ENCODE measurements at regions not wholly inside any gene's neighbourhood (a gene's known extent, or its start where the extent isn't known, plus 50 kb on each side); places are given as distances from the start of the nearest gene placed in this dataset.

- no peaks in the 10 kb centered on the region for H3K36me3 ChIP-seq (ENCODE audit: insufficient read depth, low read length)
- H3K9me3 ChIP-seq (ENCODE audit: low read depth, low read length): no peaks in the 10 kb centered on the region
- H3K27ac ChIP-seq (ENCODE audit: low read depth, low read length): peak overlapping the region; percentile 85
- no peak overlapping the region for H3K4me2 ChIP-seq (ENCODE audit: insufficient read depth, low read length)
- no peaks in the 10 kb centered on the region for H4K20me1 ChIP-seq (ENCODE audit: insufficient read depth, low read length)
- DNase-seq (ENCODE audit: insufficient read length, low spot score, missing footprints): no peak
- H3K79me2 ChIP-seq (ENCODE audit: insufficient read depth, low read length): no peaks in the 10 kb centered on the region
- peaks cover 57% of the 10 kb centered on the region for H3K4me1 ChIP-seq (ENCODE audit: insufficient read depth, low read length)
- no peak overlapping the region for H2AFZ ChIP-seq (ENCODE audit: low read length)
- no peaks in the 10 kb centered on the region for H3K27me3 ChIP-seq (ENCODE audit: insufficient read depth, low read length)
- no peak overlapping the region for H3K4me3 ChIP-seq (ENCODE audit: insufficient read depth, low read length)
- no peak for TF ChIP-seq CTCF (IDR thresholded peaks at IDR 0.05; ENCODE audit: extremely low read depth, low read depth, low read length)
Measured at GRCh38 chr6:139979021-139979725, 604.7 kb upstream of the CITED2 start.

- no peaks in the 10 kb centered on the region for H3K9me3 ChIP-seq (ENCODE audit: low read depth, low read length)
- H3K79me2 ChIP-seq (ENCODE audit: insufficient read depth, low read length): no peaks in the 10 kb centered on the region
- H3K4me3 ChIP-seq (ENCODE audit: insufficient read depth, low read length): no peak overlapping the region
- H4K20me1 ChIP-seq (ENCODE audit: insufficient read depth, low read length): no peaks in the 10 kb centered on the region
- H3K4me1 ChIP-seq (ENCODE audit: insufficient read depth, low read length): peaks cover 51% of the 10 kb centered on the region
- no peaks in the 10 kb centered on the region for H3K27me3 ChIP-seq (ENCODE audit: insufficient read depth, low read length)
- H3K4me2 ChIP-seq (ENCODE audit: insufficient read depth, low read length): no peak overlapping the region
- no peak overlapping the region for H2AFZ ChIP-seq (ENCODE audit: low read length)
- no peak for DNase-seq (ENCODE audit: insufficient read length, low spot score, missing footprints)
- H3K36me3 ChIP-seq (ENCODE audit: insufficient read depth, low read length): no peaks in the 10 kb centered on the region
- H3K27ac ChIP-seq (ENCODE audit: low read depth, low read length): peak overlapping the region; percentile 85
- TF ChIP-seq CTCF (IDR thresholded peaks at IDR 0.05; ENCODE audit: extremely low read depth, low read depth, low read length): no peak
Measured at GRCh38 chr6:139977887-139978332, 603.5 kb upstream of the CITED2 start.

GRCh38 chr6:139973669-139974344 lies 599.4 kb upstream of the CITED2 start:
- no peak overlapping the region for H3K4me3 ChIP-seq (ENCODE audit: insufficient read depth, low read length)

More at GRCh38 chr6:139973669-139974344, 599.4 kb upstream of the CITED2 start:
- Histone ChIP-seq H3K27me3 (ENCODE audit: insufficient read depth, low read length) (no peaks in the 10 kb centered on the region), H3K9me3 (ENCODE audit: low read depth, low read length) (no peaks in the 10 kb centered on the region), H4K20me1 (ENCODE audit: insufficient read depth, low read length) (no peaks in the 10 kb centered on the region), H3K36me3 (ENCODE audit: insufficient read depth, low read length) (no peaks in the 10 kb centered on the region), H3K27ac (ENCODE audit: low read depth, low read length) (peak overlapping the region; percentile 68), H3K4me2 (ENCODE audit: insufficient read depth, low read length) (peak overlapping the region; percentile 47), H3K79me2 (ENCODE audit: insufficient read depth, low read length) (no peaks in the 10 kb centered on the region), H3K4me1 (ENCODE audit: insufficient read depth, low read length) (peaks cover 21% of the 10 kb centered on the region), H2AFZ (ENCODE audit: low read length) (no peak overlapping the region)
- TF ChIP-seq CTCF (IDR thresholded peaks at IDR 0.05; ENCODE audit: extremely low read depth, low read depth, low read length): no peak
- DNase-seq (ENCODE audit: insufficient read length, low spot score, missing footprints): peak; percentile 22
